Gastroesophageal sphincter (tissue), 3 donors: ENCODE measurements at regions not wholly inside any gene's neighbourhood (a gene's known extent, or its start where the extent isn't known, plus 50 kb on each side); places are given as distances from the start of the nearest gene placed in this dataset.

Experiments used
- CTCF ChIP-seq, 4 experiments: fragments of 200-600 bp in 2 of 4; fragments of 450-650 bp in 2 of 4; sonication (generic) in 1 of 4; IDR thresholded peaks; one replicate each; pipeline ENCODE4 v1.5.1; 2017 to 2019; ENCODE audit warnings: antibody characterized with exemption in 4 of 4, mild to moderate bottlenecking in 2 of 4, moderate library complexity in 2 of 4
- EP300 ChIP-seq: sonication (generic); formaldehyde crosslinking; IDR thresholded peaks from one replicate; pipeline ENCODE4 v1.6.1; 2017; ENCODE audit warnings: antibody characterized with exemption, mild to moderate bottlenecking
- POLR2A ChIP-seq, 2 donors: fragments of 450-650 bp; IDR thresholded peaks; one replicate each; pipeline ENCODE4 v1.6.1; 2017; ENCODE audit warnings: antibody characterized with exemption in 2 of 2, mild to moderate bottlenecking in 2 of 2, moderate library complexity in 1 of 2

DNA sequence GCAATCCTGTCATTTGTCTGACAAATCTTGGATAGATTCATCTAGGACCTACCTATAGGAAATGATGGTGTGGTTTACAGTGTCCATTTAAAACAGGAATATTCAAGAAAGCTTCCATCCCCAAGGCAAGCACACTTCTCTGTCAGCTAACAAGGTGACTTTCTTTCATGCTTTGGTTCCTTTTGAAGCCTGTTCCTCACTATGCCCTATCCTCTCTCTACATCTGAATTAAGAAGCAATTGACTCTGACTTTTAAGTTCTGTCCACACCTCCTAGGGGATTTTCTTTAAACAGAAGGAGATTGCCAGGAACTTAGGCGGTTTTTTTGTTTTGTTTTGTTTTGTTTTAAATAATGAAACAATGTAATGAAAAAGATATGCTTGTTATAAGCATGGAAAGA lies 1181.4 kb upstream of the TENM3 start:
- TF ChIP-seq CTCF (IDR thresholded peaks at IDR 0.05) = no peak
- no peak for TF ChIP-seq POLR2A (IDR thresholded peaks at IDR 0.05)
- no peak for TF ChIP-seq EP300
